B cell (primary cell): ENCODE measurements at regions not wholly inside any gene's neighbourhood (a gene's known extent, or its start where the extent isn't known, plus 50 kb on each side); places are given as distances from the start of the nearest gene placed in this dataset.

Source experiments
- ATAC-seq: fragments of 200-7000 bp; cut with Tn5 transposase; one replicate; pipeline ENCODE4 v1.10.0; 2021; ENCODE audit warnings: low read depth, mild to moderate bottlenecking, moderate number of reproducible peaks, moderate library complexity
- CTCF ChIA-PET: fragments of 350-600 bp; sonication (Branson Sonifier 250); formaldehyde crosslinking; loops from one replicate; lab custom pipeline; 2021; ENCODE audit warnings: antibody characterized with exemption, inconsistent platforms; lab: Charles Lee
- POLR2A ChIA-PET: fragments of 350-600 bp; sonication (Branson Sonifier 250); formaldehyde crosslinking; loops from one replicate; lab custom pipeline; 2021; ENCODE audit warnings: antibody characterized with exemption; lab: Charles Lee
- DNase-seq: peaks from one replicate; pipeline ENCODE4 v3.0.0; 2013
- H2AFZ ChIP-seq: 2 replicates; pipeline ENCODE4 v1.6.1; 2012; ENCODE audit warnings: mild to moderate bottlenecking, low read depth, low read length; ENCODE audit not compliant: insufficient read depth, poor library complexity, severe bottlenecking
- H3K27ac ChIP-seq, 2 donors: 1 replicate in 1 of 2; 2 replicates in 1 of 2; pipeline ENCODE4 v1.5.1; 2012 to 2013; ENCODE audit warnings: low read length in 2 of 2, mild to moderate bottlenecking in 2 of 2, moderate library complexity in 1 of 2
- H3K27me3 ChIP-seq, 4 experiments: fragments of 200-600 bp in 1 of 4; sonication (generic) in 1 of 4; replicated peaks in 1 of 4; 1 replicate in 2 of 4; 2 replicates in 2 of 4; pipeline versions ENCODE4 v1.6.1 to v1.7.0; 2013 to 2016; ENCODE audit warnings: low read length in 3 of 4, mild to moderate bottlenecking in 2 of 4, mixed read lengths in 1 of 4, moderate library complexity in 1 of 4; ENCODE audit not compliant: insufficient read depth in 4 of 4, control insufficient read depth in 3 of 4; ENCODE audit errors: control extremely low read depth in 1 of 4
- H3K36me3 ChIP-seq, 2 experiments: replicated peaks in 1 of 2; 1 replicate in 1 of 2; 2 replicates in 1 of 2; pipeline versions ENCODE4 v1.6.1 to v1.7.1; 2013; ENCODE audit warnings: low read length in 1 of 2; ENCODE audit not compliant: insufficient read depth in 2 of 2, control insufficient read depth in 1 of 2; ENCODE audit errors: control extremely low read depth in 1 of 2, extremely low read depth in 1 of 2
- H3K4me1 ChIP-seq, 2 donors: fragments of 200-600 bp in 1 of 2; sonication (generic) in 1 of 2; 1 replicate in 1 of 2; 2 replicates in 1 of 2; pipeline versions ENCODE4 v1.5.1 to v1.6.1; 2013 to 2017; ENCODE audit warnings: low read length in 2 of 2; ENCODE audit not compliant: control insufficient read depth in 2 of 2, insufficient read depth in 2 of 2
- H3K4me2 ChIP-seq: replicated peaks from 2 replicates; pipeline ENCODE3; 2012; ENCODE audit warnings: mild to moderate bottlenecking, low read depth, low read length; ENCODE audit not compliant: poor library complexity, severe bottlenecking
- H3K4me3 ChIP-seq, 5 experiments: fragments of 200-600 bp in 1 of 5; sonication (generic) in 1 of 5; 1 replicate in 3 of 5; 2 replicates in 2 of 5; pipeline versions ENCODE4 v1.5.1 to v1.7.0; 2011 to 2016; ENCODE audit warnings: low read length in 4 of 5, mild to moderate bottlenecking in 4 of 5, low read depth in 2 of 5, control low read depth in 1 of 5, moderate library complexity in 1 of 5; ENCODE audit not compliant: insufficient read depth in 1 of 5; ENCODE audit errors: control extremely low read depth in 1 of 5, extremely low read depth in 1 of 5
- H3K79me2 ChIP-seq: fragments of 200-600 bp; sonication (generic); one replicate; pipeline ENCODE4 v1.6.0; 2016; ENCODE audit warnings: low read length; ENCODE audit not compliant: control insufficient read depth, insufficient read depth
- H3K9ac ChIP-seq: fragments of 200-600 bp; sonication (generic); 2 replicates; pipeline ENCODE4 v1.6.1; 2017; ENCODE audit warnings: mild to moderate bottlenecking, low read length, moderate library complexity
- H3K9me3 ChIP-seq, 3 donors: one replicate each; pipeline versions ENCODE4 v1.6.1 to v1.7.1; 2013; ENCODE audit warnings: low read length in 2 of 3; ENCODE audit not compliant: control insufficient read depth in 2 of 3, insufficient read depth in 1 of 3; ENCODE audit errors: control extremely low read depth in 1 of 3
- H4K20me1 ChIP-seq: 2 replicates; pipeline ENCODE4 v1.6.0; 2012; ENCODE audit warnings: mild to moderate bottlenecking, low read length; ENCODE audit not compliant: insufficient read depth, control insufficient read depth, poor library complexity, severe bottlenecking
- H3K27ac Mint-ChIP-seq: one replicate; pipeline ENCODE4 v1.8.0; 2021; ENCODE audit warnings: mixed read lengths
- H3K27me3 Mint-ChIP-seq: one replicate; pipeline ENCODE4 v1.8.0; 2021; ENCODE audit warnings: mixed read lengths
- H3K4me1 Mint-ChIP-seq: one replicate; pipeline ENCODE4 v1.8.0; 2021; ENCODE audit warnings: mixed read lengths
- H3K4me3 Mint-ChIP-seq: one replicate; pipeline ENCODE4 v1.8.0; 2021; ENCODE audit warnings: mixed read lengths
- H3K9me3 Mint-ChIP-seq: one replicate; pipeline ENCODE4 v1.8.0; 2022; ENCODE audit warnings: mixed read lengths; ENCODE audit not compliant: insufficient read depth
- CTCF ChIP-seq: fragments of 200-600 bp; IDR thresholded peaks from one replicate; pipeline ENCODE4 v1.8.0; 2022; ENCODE audit warnings: antibody characterized with exemption, mild to moderate bottlenecking
- EZH2 ChIP-seq: IDR thresholded peaks from 2 replicates; pipeline ENCODE4 v1.6.1; 2012; ENCODE audit warnings: borderline replicate concordance, low read depth, mild to moderate bottlenecking, moderate library complexity, low read length; ENCODE audit not compliant: insufficient read depth, poor library complexity, severe bottlenecking
- WGBS: methylation state at CpG from one replicate; pipeline ENCODE4 v1.1.5; 2013; ENCODE audit warnings: missing lambda C conversion rate; ENCODE audit not compliant: insufficient coverage; 5-methylcytosine and 5-hydroxymethylcytosine counted together
- intact Hi-C: fragments of 100-400 bp; cut with micrococcal nuclease; formaldehyde crosslinking; loops from one replicate; pipeline ENCODE4 v1.10.0; 2022

- Mint-ChIP-seq H3K4me3 (no peak overlapping the region), H3K9me3 (peaks cover 3% of the 10 kb centered on the region), H3K27me3 (peaks cover 23% of the 10 kb centered on the region), H3K4me1 (no peaks in the 10 kb centered on the region), H3K27ac (no peak overlapping the region)
- 63% methylated on average over 3 of the region's 3 CpGs for WGBS
- no peaks in the 10 kb centered on the region for H3K4me1 ChIP-seq
- no peaks in the 10 kb centered on the region for H3K79me2 ChIP-seq
- TF ChIP-seq EZH2 (no peak), CTCF (no peak)
- H4K20me1 ChIP-seq = no peaks in the 10 kb centered on the region
- H3K9me3 ChIP-seq = peaks cover 0 to 7% (median 0%) of the 10 kb centered on the region in 3 donors
- H3K9ac ChIP-seq = no peak overlapping the region
- H3K36me3 ChIP-seq = no peaks in the 10 kb centered on the region
- no peak overlapping the region for H3K4me3 ChIP-seq
- ATAC-seq (no peak), DNase-seq (no peak)
- no peak overlapping the region for H3K4me2 ChIP-seq
- H3K27ac ChIP-seq = no peak overlapping the region
- intact Hi-C loops = no loop called here
- peaks cover 0 to 3% (median 0%) of the 10 kb centered on the region in 4 experiments for H3K27me3 ChIP-seq
- ChIA-PET POLR2A (no interaction called here), CTCF (no interaction called here)
- H2AFZ ChIP-seq = no peak overlapping the region
Measured at GRCh38 chr1:29508458-29509107, 272.3 kb downstream of the PTPRU start.

- ChIA-PET CTCF (no interaction called here), POLR2A (no interaction called here)
- intact Hi-C loops = no loop called here
- TF ChIP-seq CTCF (no peak), EZH2 (no peak)
- no peak overlapping the region for H3K27ac ChIP-seq
- no peak overlapping the region for H3K4me2 ChIP-seq
- H3K4me1 Mint-ChIP-seq = no peaks in the 10 kb centered on the region
- no peak for DNase-seq
- H3K9me3 ChIP-seq = peaks cover 0 to 3% (median 0%) of the 10 kb centered on the region in 3 donors
- H3K9ac ChIP-seq = no peak overlapping the region
- H3K9me3 Mint-ChIP-seq = no peaks in the 10 kb centered on the region
- peaks cover 32% of the 10 kb centered on the region for H3K27me3 Mint-ChIP-seq
- no peaks in the 10 kb centered on the region for H4K20me1 ChIP-seq
- no peaks in the 10 kb centered on the region for H3K4me1 ChIP-seq
- H3K79me2 ChIP-seq = no peaks in the 10 kb centered on the region
- H3K27ac Mint-ChIP-seq = no peak overlapping the region
- no peak overlapping the region for H3K4me3 ChIP-seq
- H2AFZ ChIP-seq = no peak overlapping the region
- no peak for ATAC-seq
- peaks cover 0 to 3% (median 0%) of the 10 kb centered on the region in 4 experiments for H3K27me3 ChIP-seq
- no peak overlapping the region for H3K4me3 Mint-ChIP-seq
- 91% methylated on average over 11 of the region's 12 CpGs for WGBS
- H3K36me3 ChIP-seq = no peaks in the 10 kb centered on the region
Measured at GRCh38 chr1:29506678-29507225, 270.4 kb downstream of the PTPRU start.
